Large intestine (tissue), 3 donors: ENCODE measurements at regions not wholly inside any gene's neighbourhood (a gene's known extent, or its start where the extent isn't known, plus 50 kb on each side); places are given as distances from the start of the nearest gene placed in this dataset.

ENCODE experiments used
- DNase-seq, 2 donors: peaks; one replicate each; pipeline versions ENCODE4 v3.0.0 to v3.0.0-alpha.2; 2013
- H3K27ac ChIP-seq: one replicate; pipeline ENCODE4 v1.5.1; 2013; ENCODE audit warnings: low read length
- H3K27me3 ChIP-seq: 2 replicates; pipeline ENCODE4 v1.6.1; 2013; ENCODE audit warnings: low read length; ENCODE audit not compliant: control insufficient read depth, insufficient read depth
- H3K36me3 ChIP-seq: 2 replicates; pipeline ENCODE4 v1.6.1; 2013; ENCODE audit warnings: low read length; ENCODE audit not compliant: control insufficient read depth, insufficient read depth
- H3K4me1 ChIP-seq: one replicate; pipeline ENCODE4 v1.6.1; 2013; ENCODE audit warnings: low read length; ENCODE audit not compliant: control insufficient read depth, insufficient read depth
- H3K4me3 ChIP-seq: one replicate; pipeline ENCODE4 v1.5.1; 2013; ENCODE audit warnings: low read length
- H3K9me3 ChIP-seq: one replicate; pipeline ENCODE4 v1.6.1; 2013; ENCODE audit warnings: mild to moderate bottlenecking, low read depth, low read length, moderate library complexity; ENCODE audit not compliant: control insufficient read depth
- WGBS: methylation state at CpG from one replicate; pipeline ENCODE4 v1.1.5; 2013; ENCODE audit warnings: low lambda C conversion rate; ENCODE audit not compliant: insufficient coverage; 5-methylcytosine and 5-hydroxymethylcytosine counted together

DNA sequence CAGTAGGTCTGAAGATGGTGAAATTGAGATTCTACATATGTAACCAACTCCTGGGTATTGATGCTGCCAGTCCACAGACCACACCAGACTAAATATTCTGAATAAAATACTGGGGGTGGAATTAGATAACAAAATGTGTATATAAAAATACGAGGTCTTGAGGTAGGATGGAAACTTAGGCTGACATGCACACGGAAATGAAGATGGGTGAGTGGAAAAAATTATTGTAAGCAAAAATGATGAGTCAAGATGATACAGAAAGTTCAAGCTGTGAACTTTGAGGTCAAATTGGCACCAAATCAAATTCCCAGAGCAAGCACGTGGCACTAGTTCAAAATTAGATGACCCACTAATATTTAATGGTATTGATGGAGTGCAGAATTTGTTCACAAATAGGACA, 713.4 kb upstream of the ACO1 start:
- H3K27me3 ChIP-seq, result no peaks in the 10 kb centered on the region
- H3K27ac ChIP-seq, result no peak overlapping the region
- H3K36me3 ChIP-seq, result no peaks in the 10 kb centered on the region
- H3K4me1 ChIP-seq, result no peaks in the 10 kb centered on the region
- no peak overlapping the region for H3K4me3 ChIP-seq
- 100% methylated on average over 2 of the region's 3 CpGs for WGBS
- DNase-seq, result no peak
- H3K9me3 ChIP-seq, result no peaks in the 10 kb centered on the region

DNA sequence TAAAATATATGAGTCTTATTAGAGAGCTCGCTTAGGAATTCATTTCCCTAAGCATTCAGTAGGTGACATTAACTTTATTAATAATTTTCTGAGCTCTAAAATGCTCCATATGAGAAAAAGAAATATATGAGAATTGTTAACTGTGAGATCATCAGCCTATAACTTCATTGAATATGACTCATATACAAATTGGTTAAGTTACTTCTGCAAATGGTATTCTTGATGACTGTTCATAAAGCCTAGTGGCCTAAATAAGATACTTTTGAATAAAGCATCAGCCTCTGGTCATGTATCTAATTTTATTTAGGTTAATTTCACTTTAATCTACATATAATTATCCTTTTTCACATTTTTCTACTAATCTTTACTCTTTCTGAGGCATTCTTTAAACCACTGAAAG, 710.2 kb upstream of the ACO1 start:
- H3K27me3 ChIP-seq, result no peaks in the 10 kb centered on the region
- no peaks in the 10 kb centered on the region for H3K36me3 ChIP-seq
- WGBS, result no CpG with 5 or more reads among the region's 1 CpG
- no peaks in the 10 kb centered on the region for H3K4me1 ChIP-seq
- no peak overlapping the region for H3K27ac ChIP-seq
- DNase-seq, result no peak
- H3K4me3 ChIP-seq, result no peak overlapping the region
- H3K9me3 ChIP-seq, result no peaks in the 10 kb centered on the region

DNA sequence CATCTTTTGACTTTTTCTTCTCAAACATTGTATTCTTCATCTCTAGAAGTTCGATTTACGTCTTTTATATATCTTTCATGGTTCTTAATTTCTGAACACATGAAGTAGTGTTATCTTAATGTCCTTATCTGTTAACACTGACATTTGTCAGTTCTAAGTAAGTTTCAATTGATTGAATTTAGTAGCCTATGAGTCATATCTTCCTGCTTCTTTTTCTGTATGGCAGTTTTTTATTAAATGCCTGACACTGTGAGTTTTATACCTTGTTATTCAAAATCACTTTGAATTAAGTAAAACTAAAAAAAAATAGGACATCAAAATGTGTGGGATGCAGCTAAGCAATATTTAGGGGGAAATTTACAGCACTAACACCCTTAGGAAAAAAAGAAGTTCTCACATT, 707.0 kb upstream of the ACO1 start:
- Histone ChIP-seq H3K27ac (no peak overlapping the region), H3K4me3 (no peak overlapping the region), H3K9me3 (no peaks in the 10 kb centered on the region), H3K36me3 (no peaks in the 10 kb centered on the region), H3K4me1 (no peaks in the 10 kb centered on the region), H3K27me3 (no peaks in the 10 kb centered on the region)
- WGBS, result 100% methylated on average over 2 of the region's 2 CpGs
- DNase-seq, result no peak

DNA sequence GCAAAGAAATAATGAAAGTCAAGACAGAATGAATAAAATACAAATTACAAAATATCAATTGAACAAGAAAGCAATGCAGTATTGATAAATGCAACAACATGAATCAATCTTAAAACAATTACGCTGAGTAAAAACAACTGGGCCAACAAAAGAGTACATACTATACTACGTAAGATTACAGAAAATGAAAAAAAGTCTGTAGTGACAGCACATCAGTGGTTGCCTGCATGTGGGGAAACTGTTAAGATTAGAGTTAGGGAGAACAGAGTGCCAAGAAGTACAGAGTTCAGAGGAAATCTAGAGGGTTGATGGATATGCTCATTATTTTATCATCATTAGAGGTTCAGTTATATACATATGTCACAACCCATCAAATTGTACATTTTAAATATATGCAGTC, 706.6 kb upstream of the ACO1 start:
- WGBS, result 93% methylated on average over 2 of the region's 2 CpGs
- Histone ChIP-seq H3K4me3 (no peak overlapping the region), H3K4me1 (no peaks in the 10 kb centered on the region), H3K9me3 (no peaks in the 10 kb centered on the region), H3K27ac (no peak overlapping the region), H3K36me3 (no peaks in the 10 kb centered on the region), H3K27me3 (no peaks in the 10 kb centered on the region)
- DNase-seq, result no peak

DNA sequence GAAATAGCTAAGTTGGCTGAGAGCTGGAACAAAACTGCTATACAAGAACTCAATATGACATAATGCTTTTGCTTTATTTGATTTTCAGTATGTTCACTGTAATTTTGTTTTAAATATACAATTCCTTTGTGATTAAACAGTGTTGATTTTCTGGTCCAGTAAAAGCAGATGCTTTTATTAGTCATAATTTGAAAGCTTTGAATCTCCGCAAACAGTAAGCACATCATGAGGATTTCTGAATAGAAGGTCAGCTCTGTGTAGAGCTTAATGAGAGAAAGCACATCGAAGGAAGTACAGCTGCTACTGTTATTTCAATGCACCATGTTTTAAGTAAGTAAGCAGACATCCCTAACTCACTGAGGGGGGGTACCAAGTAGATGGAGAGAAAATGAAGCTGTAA, 701.3 kb upstream of the ACO1 start:
- Histone ChIP-seq H3K27ac (no peak overlapping the region), H3K9me3 (no peaks in the 10 kb centered on the region), H3K4me1 (no peaks in the 10 kb centered on the region), H3K27me3 (no peaks in the 10 kb centered on the region), H3K4me3 (no peak overlapping the region), H3K36me3 (no peaks in the 10 kb centered on the region)
- DNase-seq, result no peak
- WGBS, result no CpG with 5 or more reads among the region's 2 CpGs

DNA sequence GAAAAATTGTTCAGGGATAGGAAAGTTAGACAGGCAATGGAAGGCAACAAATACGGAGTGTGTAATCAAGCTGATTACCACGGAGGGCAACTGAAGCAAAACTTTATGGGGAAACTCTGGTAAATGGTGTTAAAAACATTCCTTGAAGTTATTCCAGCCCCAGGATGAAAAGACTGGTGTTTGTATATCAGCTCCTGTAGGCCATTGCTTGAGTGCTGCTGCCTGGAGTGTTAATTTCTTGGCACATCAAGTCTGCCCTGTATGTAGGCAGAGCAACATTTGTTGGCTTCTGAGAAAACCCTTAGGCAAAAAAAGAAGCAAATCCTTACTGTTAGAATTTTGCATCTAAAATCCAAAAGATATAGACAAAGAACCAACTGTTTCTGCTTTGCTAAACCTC, 686.5 kb upstream of the ACO1 start:
- H3K36me3 ChIP-seq, result no peaks in the 10 kb centered on the region
- H3K27ac ChIP-seq, result no peak overlapping the region
- H3K27me3 ChIP-seq, result no peaks in the 10 kb centered on the region
- H3K4me3 ChIP-seq, result no peak overlapping the region
- WGBS, result 80% methylated on average over 1 of the region's 2 CpGs
- H3K4me1 ChIP-seq, result no peaks in the 10 kb centered on the region
- H3K9me3 ChIP-seq, result no peaks in the 10 kb centered on the region
- DNase-seq, result no peak

DNA sequence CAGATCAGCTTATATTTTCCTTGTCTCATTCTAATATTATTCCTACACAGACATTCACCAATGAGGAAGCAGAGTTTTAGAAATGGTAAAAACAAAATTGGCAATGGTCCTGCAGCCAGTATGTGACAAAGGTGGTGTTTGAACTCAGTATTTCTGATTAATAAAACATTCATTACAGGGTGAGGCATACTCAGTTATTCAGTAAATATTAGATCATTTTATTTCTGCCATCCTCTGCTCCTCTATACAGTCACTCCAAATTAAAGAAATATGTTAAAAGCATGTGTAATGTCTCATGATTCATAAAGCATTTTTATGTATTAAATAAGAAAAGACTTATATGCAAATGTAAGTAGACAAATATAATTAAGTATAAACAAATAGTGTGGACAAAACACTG, 684.6 kb upstream of the ACO1 start:
- Histone ChIP-seq H3K27me3 (no peaks in the 10 kb centered on the region), H3K36me3 (no peaks in the 10 kb centered on the region), H3K27ac (no peak overlapping the region), H3K4me1 (no peaks in the 10 kb centered on the region), H3K9me3 (no peaks in the 10 kb centered on the region), H3K4me3 (no peak overlapping the region)
- DNase-seq, result no peak

DNA sequence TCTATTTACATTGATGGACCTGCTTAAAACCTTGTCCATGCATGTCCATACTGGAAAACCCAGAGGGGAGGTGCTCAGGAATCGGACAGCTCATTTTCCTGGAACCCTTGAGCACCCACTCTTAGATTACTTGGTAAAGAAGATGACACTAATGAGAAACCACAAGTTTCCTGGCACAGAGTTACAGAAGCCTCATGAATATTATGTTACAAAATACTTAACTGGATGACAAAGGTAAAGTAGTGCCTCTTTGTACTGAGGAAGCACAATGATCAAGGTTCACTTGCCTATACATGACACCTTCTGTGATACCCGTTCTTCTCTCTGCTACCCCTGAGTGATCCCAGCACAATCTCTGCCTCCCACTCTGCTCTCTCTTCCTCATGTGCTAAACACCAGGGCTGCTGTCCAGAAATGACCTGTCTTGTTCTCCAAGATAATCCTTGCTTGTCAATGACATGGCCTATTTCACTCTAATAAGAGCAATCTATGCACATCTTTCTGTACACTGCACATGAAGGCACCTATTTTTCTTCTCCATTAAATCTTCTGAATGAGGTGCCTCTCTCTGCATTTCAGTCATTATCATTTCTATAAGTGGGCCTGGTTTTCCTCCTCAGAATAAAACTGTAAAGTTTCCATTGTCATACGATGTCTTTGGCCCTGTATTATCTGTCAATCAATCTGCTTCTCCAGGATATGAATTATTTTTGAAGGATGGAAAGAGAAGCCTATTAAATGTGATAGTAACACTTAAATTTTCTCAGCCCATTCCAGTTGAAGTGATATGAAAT, 684.0 kb upstream of the ACO1 start:
- no peaks in the 10 kb centered on the region for H3K4me1 ChIP-seq
- 86% methylated on average over 1 of the region's 3 CpGs for WGBS

DNA sequence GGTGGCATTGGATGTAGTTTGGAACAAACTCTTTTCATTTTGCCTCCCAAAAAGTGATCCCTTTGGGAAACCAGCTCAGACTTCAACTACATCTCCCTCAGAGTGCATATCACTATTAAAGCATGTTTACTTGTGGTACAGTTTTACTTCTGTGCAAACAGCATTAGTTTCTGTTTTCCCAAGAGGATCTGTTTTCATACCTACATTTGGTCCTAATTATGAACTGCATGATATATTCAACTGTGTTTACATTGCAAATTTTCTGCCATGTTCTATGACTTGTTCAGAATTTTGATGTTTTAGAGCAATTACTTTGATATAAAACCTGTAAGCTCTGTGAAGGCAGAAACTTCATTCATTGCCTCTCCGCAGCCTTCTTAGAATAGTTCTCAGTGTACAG, 681.5 kb upstream of the ACO1 start:
- Histone ChIP-seq H3K36me3 (no peaks in the 10 kb centered on the region), H3K4me1 (no peaks in the 10 kb centered on the region), H3K9me3 (no peaks in the 10 kb centered on the region), H3K27ac (no peak overlapping the region), H3K27me3 (no peaks in the 10 kb centered on the region), H3K4me3 (no peak overlapping the region)
- no peak for DNase-seq
- no CpG with 5 or more reads among the region's 1 CpG for WGBS

More for the DNA sequence above, 684.0 kb upstream of the ACO1 start:
- no peak for DNase-seq
- no peaks in the 10 kb centered on the region for H3K9me3 ChIP-seq
- H3K4me3 ChIP-seq, result no peak overlapping the region
- no peaks in the 10 kb centered on the region for H3K27me3 ChIP-seq
- H3K27ac ChIP-seq, result no peak overlapping the region
- H3K36me3 ChIP-seq, result no peaks in the 10 kb centered on the region

DNA sequence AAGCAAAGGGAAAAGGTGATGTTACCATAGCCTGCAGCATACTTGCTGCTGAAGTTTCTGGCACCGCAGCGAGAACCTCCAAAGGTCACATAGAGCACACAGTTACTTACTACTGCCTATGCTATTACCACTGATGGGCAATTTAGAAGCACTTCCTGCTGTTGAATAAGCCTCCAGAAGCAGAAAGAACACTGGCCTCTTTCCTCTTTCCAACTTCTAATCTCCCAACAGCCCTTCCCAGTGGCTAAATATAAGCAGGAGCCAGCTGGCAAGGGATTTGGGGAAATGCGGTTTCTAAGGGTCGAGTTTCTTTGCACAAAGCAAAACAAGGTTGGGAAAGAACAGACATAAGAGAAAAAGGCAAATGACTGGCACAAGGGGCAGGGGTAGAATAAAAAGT, 669.2 kb upstream of the ACO1 start:
- no peaks in the 10 kb centered on the region for H3K9me3 ChIP-seq
- WGBS, result 60% methylated on average over 2 of the region's 4 CpGs
- no peak for DNase-seq
- H3K27ac ChIP-seq, result no peak overlapping the region
- no peak overlapping the region for H3K4me3 ChIP-seq
- H3K4me1 ChIP-seq, result no peaks in the 10 kb centered on the region
- H3K27me3 ChIP-seq, result no peaks in the 10 kb centered on the region
- H3K36me3 ChIP-seq, result no peaks in the 10 kb centered on the region

DNA sequence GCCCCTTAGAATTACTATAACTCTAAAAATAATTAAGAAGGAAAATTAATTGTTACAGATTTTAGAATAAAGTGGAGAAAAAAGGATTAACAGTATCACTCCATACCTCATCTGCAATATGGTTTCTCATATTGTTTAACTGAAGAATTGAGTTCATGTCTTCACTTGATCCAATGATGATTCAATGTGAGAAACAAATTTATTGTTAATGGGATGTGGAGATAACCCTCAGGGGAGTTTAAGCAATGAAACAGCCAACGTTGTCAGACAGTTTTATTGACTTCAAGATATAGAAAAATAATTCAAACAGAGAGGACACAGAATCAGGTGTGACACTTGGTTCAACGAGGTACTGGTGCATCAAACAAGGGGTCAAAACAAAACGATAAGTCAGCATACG, 665.2 kb upstream of the ACO1 start:
- no peaks in the 10 kb centered on the region for H3K27me3 ChIP-seq
- no peaks in the 10 kb centered on the region for H3K4me1 ChIP-seq
- H3K27ac ChIP-seq, result no peak overlapping the region
- H3K9me3 ChIP-seq, result no peaks in the 10 kb centered on the region
- no peak overlapping the region for H3K4me3 ChIP-seq
- DNase-seq, result no peak
- WGBS, result no CpG with 5 or more reads among the region's 4 CpGs
- no peaks in the 10 kb centered on the region for H3K36me3 ChIP-seq
